CD4-positive, alpha-beta memory T cell (primary cell): ENCODE measurements at regions not wholly inside any gene's neighbourhood (a gene's known extent, or its start where the extent isn't known, plus 50 kb on each side); places are given as distances from the start of the nearest gene placed in this dataset.

Source experiments
- CTCF ChIA-PET: fragments of 350-600 bp; sonication (Branson Sonifier 250); formaldehyde crosslinking; loops from one replicate; lab custom pipeline; 2021; ENCODE audit warnings: inconsistent platforms; ENCODE audit not compliant: partially characterized antibody; lab: Charles Lee
- POLR2A ChIA-PET: fragments of 350-600 bp; sonication (Branson Sonifier 250); formaldehyde crosslinking; loops from one replicate; lab custom pipeline; 2021; ENCODE audit not compliant: partially characterized antibody; lab: Charles Lee
- DNase-seq, 5 donors: peaks; one replicate each; pipeline versions ENCODE4 v3.0.0 to v3.0.0-alpha.2; 2020 to 2022; ENCODE audit warnings: mixed read lengths in 1 of 5
- H3K27ac ChIP-seq: one replicate; pipeline ENCODE4 v1.7.0; 2013; ENCODE audit warnings: low read depth, low read length
- H3K27me3 ChIP-seq: 2 replicates; pipeline ENCODE4 v1.7.0; 2013; ENCODE audit warnings: mild to moderate bottlenecking, low read length, moderate library complexity; ENCODE audit not compliant: insufficient read depth
- H3K36me3 ChIP-seq: 2 replicates; pipeline ENCODE4 v1.7.0; 2013; ENCODE audit warnings: mild to moderate bottlenecking, low read length, moderate library complexity; ENCODE audit not compliant: insufficient read depth
- H3K4me1 ChIP-seq: 2 replicates; pipeline ENCODE4 v1.7.0; 2013; ENCODE audit warnings: mild to moderate bottlenecking, low read length, moderate library complexity; ENCODE audit not compliant: insufficient read depth
- H3K4me3 ChIP-seq, 2 donors: one replicate each; pipeline ENCODE4 v1.7.0; 2013; ENCODE audit warnings: low read length in 2 of 2, mild to moderate bottlenecking in 1 of 2
- H3K9me3 ChIP-seq, 2 donors: one replicate each; pipeline ENCODE4 v1.7.0; 2013; ENCODE audit warnings: low read length in 2 of 2, control low read depth in 1 of 2; ENCODE audit not compliant: control insufficient read depth in 1 of 2
- H3K27ac Mint-ChIP-seq, 7 donors: one replicate each; pipeline ENCODE4 v1.8.0; 2020 to 2021; ENCODE audit warnings: mixed read lengths in 7 of 7, mild to moderate bottlenecking in 6 of 7, inconsistent platforms in 3 of 7, moderate library complexity in 3 of 7
- H3K27me3 Mint-ChIP-seq, 2 donors: one replicate each; pipeline ENCODE4 v1.8.0; 2020 to 2021; ENCODE audit warnings: mixed read lengths in 2 of 2
- H3K36me3 Mint-ChIP-seq, 2 donors: one replicate each; pipeline ENCODE4 v1.8.0; 2020 to 2021; ENCODE audit warnings: mixed read lengths in 2 of 2, inconsistent platforms in 1 of 2, mild to moderate bottlenecking in 1 of 2
- H3K4me1 Mint-ChIP-seq, 4 donors: one replicate each; pipeline ENCODE4 v1.8.0; 2020 to 2021; ENCODE audit warnings: mixed read lengths in 4 of 4, mild to moderate bottlenecking in 1 of 4
- H3K4me3 Mint-ChIP-seq, 8 donors: one replicate each; pipeline ENCODE4 v1.8.0; 2020 to 2021; ENCODE audit warnings: mixed read lengths in 8 of 8, mild to moderate bottlenecking in 7 of 8, moderate library complexity in 6 of 8, inconsistent platforms in 3 of 8
- H3K9me3 Mint-ChIP-seq, 8 donors: one replicate each; pipeline ENCODE4 v1.8.0; 2020 to 2021; ENCODE audit warnings: mixed read lengths in 8 of 8, mild to moderate bottlenecking in 5 of 8, inconsistent platforms in 3 of 8, moderate library complexity in 1 of 8
- intact Hi-C: fragments of 100-400 bp; cut with micrococcal nuclease; formaldehyde crosslinking; loops from one replicate; pipeline ENCODE4 v1.15.1; 2023

DNA sequence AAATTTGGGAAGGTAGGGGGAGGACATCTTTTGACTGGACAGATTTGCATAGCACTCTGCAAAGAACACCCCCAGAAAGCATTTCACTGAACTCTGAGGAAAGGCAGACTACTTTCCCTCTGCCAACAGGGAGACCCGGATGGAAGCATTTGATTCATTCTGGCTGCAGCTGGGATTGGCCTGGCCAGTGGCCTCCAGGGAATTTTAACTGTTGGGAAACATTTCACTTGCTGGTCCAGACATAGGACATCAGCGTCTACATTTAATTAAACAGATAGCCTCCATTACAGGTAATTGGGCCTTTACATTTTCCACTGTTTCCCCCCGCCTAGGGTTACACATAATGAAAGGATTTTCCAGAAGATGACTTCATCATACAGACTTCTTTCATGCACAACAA is 92.8 kb downstream of the MARCHF4 start:
- DNase-seq = no peak
- no peak overlapping the region for H3K4me3 ChIP-seq
- no peaks in the 10 kb centered on the region for H3K4me1 ChIP-seq
- Mint-ChIP-seq H3K9me3 (peaks cover 0 to 7% (median 0%) of the 10 kb centered on the region in 8 donors), H3K4me1 (no peaks in the 10 kb centered on the region), H3K27ac (no peak overlapping the region), H3K4me3 (no peak overlapping the region), H3K27me3 (peaks cover 3 to 5% of the 10 kb centered on the region in 2 donors), H3K36me3 (no peaks in the 10 kb centered on the region)
- no peaks in the 10 kb centered on the region for H3K27me3 ChIP-seq
- H3K9me3 ChIP-seq = no peaks in the 10 kb centered on the region
- intact Hi-C loops = no loop called here
- no peak overlapping the region for H3K27ac ChIP-seq
- H3K36me3 ChIP-seq = no peaks in the 10 kb centered on the region
- CTCF ChIA-PET = no interaction called here
- POLR2A ChIA-PET = no interaction called here

- intact Hi-C loops = no loop called here
- ChIA-PET POLR2A (no interaction called here), CTCF (no interaction called here)
- Mint-ChIP-seq H3K27me3 (peaks cover 3 to 5% of the 10 kb centered on the region in 2 donors), H3K4me1 (no peaks in the 10 kb centered on the region), H3K27ac (no peak overlapping the region), H3K4me3 (no peak overlapping the region), H3K9me3 (peaks cover 0 to 6% (median 0%) of the 10 kb centered on the region in 8 donors), H3K36me3 (no peaks in the 10 kb centered on the region)
- no peak overlapping the region for H3K27ac ChIP-seq
- no peak for DNase-seq
- no peaks in the 10 kb centered on the region for H3K27me3 ChIP-seq
- no peaks in the 10 kb centered on the region for H3K36me3 ChIP-seq
- H3K9me3 ChIP-seq = no peaks in the 10 kb centered on the region
- no peaks in the 10 kb centered on the region for H3K4me1 ChIP-seq
- H3K4me3 ChIP-seq = no peak overlapping the region
Observed at GRCh38 chr2:216279031-216279430, 93.3 kb downstream of the MARCHF4 start.

DNA sequence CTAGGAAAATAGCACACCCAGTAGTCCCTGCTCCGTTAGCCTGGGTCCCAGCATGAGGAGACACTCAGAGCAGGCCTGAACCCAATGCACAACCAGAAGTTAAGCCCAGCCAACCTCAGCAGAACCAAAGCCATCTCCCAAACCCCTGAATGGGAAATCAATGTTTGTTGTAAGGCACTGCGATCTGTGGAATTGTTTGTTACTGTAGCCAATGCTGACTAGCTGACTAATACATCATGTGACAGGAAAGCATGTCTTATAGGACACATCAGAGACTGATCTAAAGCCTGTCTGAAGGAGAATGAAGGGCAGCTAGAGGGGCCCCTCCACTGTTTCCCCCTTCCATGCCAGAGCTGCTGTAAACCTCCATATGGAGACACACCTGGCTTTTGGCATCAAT is 96.4 kb downstream of the MARCHF4 start:
- Histone ChIP-seq H3K9me3 (no peaks in the 10 kb centered on the region), H3K27ac (no peak overlapping the region), H3K4me3 (no peak overlapping the region), H3K36me3 (no peaks in the 10 kb centered on the region), H3K4me1 (no peaks in the 10 kb centered on the region), H3K27me3 (no peaks in the 10 kb centered on the region)
- intact Hi-C loops = no loop called here
- H3K36me3 Mint-ChIP-seq = no peaks in the 10 kb centered on the region
- no peaks in the 10 kb centered on the region for H3K4me1 Mint-ChIP-seq
- no peak for DNase-seq
- no peak overlapping the region for H3K4me3 Mint-ChIP-seq
- ChIA-PET CTCF (interaction anchor here (0.8 kb wide), 1 partner anchor 9 kb away, joined by 3 read pairs; no protein-coding TSS in a partner anchor), POLR2A (no interaction called here)
- peaks cover 0 to 3% (median 0%) of the 10 kb centered on the region in 8 donors for H3K9me3 Mint-ChIP-seq
- peaks cover 5% of the 10 kb centered on the region in 2 donors for H3K27me3 Mint-ChIP-seq
- H3K27ac Mint-ChIP-seq = no peak overlapping the region

GRCh38 chr2:216274194-216274840 is 98.0 kb downstream of the MARCHF4 start:
- peaks cover 5 to 8% of the 10 kb centered on the region in 2 donors for H3K27me3 Mint-ChIP-seq
- POLR2A ChIA-PET = no interaction called here

DNA sequence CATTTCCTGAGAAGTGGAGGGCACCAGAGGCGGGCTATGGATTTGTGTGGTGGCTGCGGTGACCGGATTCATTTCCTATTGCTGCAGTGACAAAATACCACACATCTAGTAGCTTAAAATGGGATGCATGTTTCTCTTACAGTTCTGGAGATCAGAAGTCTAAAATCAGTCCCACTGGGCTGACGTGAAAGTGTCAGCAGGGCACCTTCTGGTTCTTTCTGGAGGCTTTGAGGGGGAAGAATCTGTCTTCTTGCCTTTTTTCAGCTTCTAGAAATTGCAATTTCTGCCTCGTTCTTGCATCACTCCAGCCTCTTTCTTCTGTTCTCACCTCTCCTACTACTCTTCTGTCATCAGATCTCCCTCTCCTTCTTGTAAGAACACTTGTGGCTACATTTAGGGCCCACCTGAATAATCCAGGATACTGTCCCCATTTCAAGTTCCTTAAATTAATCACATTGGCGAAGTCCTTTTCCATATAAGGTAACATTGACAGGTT is 111.2 kb downstream of the MARCHF4 start:
- Histone ChIP-seq H3K4me3 (no peak overlapping the region), H3K9me3 (no peaks in the 10 kb centered on the region), H3K27me3 (no peaks in the 10 kb centered on the region), H3K36me3 (no peaks in the 10 kb centered on the region), H3K27ac (no peak overlapping the region), H3K4me1 (no peaks in the 10 kb centered on the region)
- Mint-ChIP-seq H3K4me3 (no peak overlapping the region), H3K27ac (no peak overlapping the region), H3K27me3 (no peaks in the 10 kb centered on the region), H3K9me3 (no peaks in the 10 kb centered on the region), H3K4me1 (no peaks in the 10 kb centered on the region), H3K36me3 (no peaks in the 10 kb centered on the region)
- intact Hi-C loops = no loop called here
- ChIA-PET POLR2A (no interaction called here), CTCF (no interaction called here)
- no peak for DNase-seq

More at GRCh38 chr2:216274194-216274840, 98.0 kb downstream of the MARCHF4 start:
- no peaks in the 10 kb centered on the region for H3K4me1 Mint-ChIP-seq
- DNase-seq = no peak
- no peak overlapping the region for H3K4me3 ChIP-seq
- H3K27ac Mint-ChIP-seq = no peak overlapping the region
- H3K9me3 ChIP-seq = no peaks in the 10 kb centered on the region
- no peak overlapping the region for H3K27ac ChIP-seq
- peaks cover 0 to 3% (median 0%) of the 10 kb centered on the region in 8 donors for H3K9me3 Mint-ChIP-seq
- H3K4me3 Mint-ChIP-seq = no peak overlapping the region
- no peaks in the 10 kb centered on the region for H3K27me3 ChIP-seq
- no peaks in the 10 kb centered on the region for H3K36me3 ChIP-seq
- intact Hi-C loops = no loop called here
- H3K4me1 ChIP-seq = no peaks in the 10 kb centered on the region
- H3K36me3 Mint-ChIP-seq = no peaks in the 10 kb centered on the region
- CTCF ChIA-PET = no interaction called here

GRCh38 chr2:216260629-216261028 is 111.7 kb downstream of the MARCHF4 start:
- H3K4me3 Mint-ChIP-seq = no peak overlapping the region

DNA sequence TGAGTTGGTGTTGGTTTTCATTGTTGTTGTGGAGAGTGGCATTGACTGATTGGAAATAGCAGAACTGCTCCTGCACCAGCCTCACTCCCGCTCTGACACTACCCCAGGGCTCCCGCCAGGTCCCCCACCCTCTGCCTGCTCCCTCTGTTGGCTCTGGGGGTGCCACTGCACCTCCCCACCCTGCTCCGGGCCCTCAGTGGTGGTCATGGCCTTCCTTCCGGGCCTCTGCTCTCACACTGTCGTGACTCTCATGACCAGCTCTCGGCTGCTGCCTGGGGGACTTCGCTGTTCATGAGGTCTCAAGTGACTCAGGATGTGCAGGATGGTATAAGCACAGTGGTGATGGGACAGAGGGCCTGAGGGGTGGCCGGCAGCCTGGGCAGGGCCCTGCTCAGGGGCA is 113.2 kb downstream of the MARCHF4 start:
- Histone ChIP-seq H3K4me1 (no peaks in the 10 kb centered on the region), H3K4me3 (no peak overlapping the region), H3K36me3 (no peaks in the 10 kb centered on the region), H3K27ac (no peak overlapping the region), H3K9me3 (no peaks in the 10 kb centered on the region), H3K27me3 (no peaks in the 10 kb centered on the region)
- Mint-ChIP-seq H3K27me3 (no peaks in the 10 kb centered on the region), H3K36me3 (no peaks in the 10 kb centered on the region), H3K9me3 (no peaks in the 10 kb centered on the region), H3K27ac (no peak overlapping the region), H3K4me3 (no peak overlapping the region), H3K4me1 (no peaks in the 10 kb centered on the region)
- intact Hi-C loops = no loop called here
- ChIA-PET CTCF (no interaction called here), POLR2A (no interaction called here)
- DNase-seq = no peak

More at GRCh38 chr2:216260629-216261028, 111.7 kb downstream of the MARCHF4 start:
- H3K4me1 ChIP-seq = no peaks in the 10 kb centered on the region
- ChIA-PET CTCF (interaction anchor here (0.7 kb wide), 1 partner anchor 144 kb away, joined by 3 read pairs; no protein-coding TSS in a partner anchor), POLR2A (no interaction called here)
- Mint-ChIP-seq H3K27me3 (no peaks in the 10 kb centered on the region), H3K27ac (no peak overlapping the region), H3K9me3 (no peaks in the 10 kb centered on the region), H3K4me1 (no peaks in the 10 kb centered on the region), H3K36me3 (no peaks in the 10 kb centered on the region)
- no peak overlapping the region for H3K27ac ChIP-seq
- intact Hi-C loops = no loop called here
- H3K27me3 ChIP-seq = no peaks in the 10 kb centered on the region
- no peaks in the 10 kb centered on the region for H3K9me3 ChIP-seq
- no peak for DNase-seq
- H3K36me3 ChIP-seq = no peaks in the 10 kb centered on the region
- no peak overlapping the region for H3K4me3 ChIP-seq
